H1 (cell line): ENCODE measurements at regions not wholly inside any gene's neighbourhood (a gene's known extent, or its start where the extent isn't known, plus 50 kb on each side); places are given as distances from the start of the nearest gene placed in this dataset.

Experiments
- CTCF ChIA-PET: fragments of 300-600 bp; sonication (Branson Sonifier 250); formaldehyde crosslinking; loops from one replicate; lab custom pipeline; 2021; ENCODE audit not compliant: partially characterized antibody; lab: Charles Lee
- POLR2A ChIA-PET: fragments of 300-600 bp; sonication (Branson Sonifier 250); formaldehyde crosslinking; loops from one replicate; lab custom pipeline; 2021; ENCODE audit warnings: inconsistent platforms; ENCODE audit not compliant: partially characterized antibody; lab: Charles Lee
- DNase-seq, 2 experiments: peaks; one replicate each; pipeline versions ENCODE4 v3.0.0 to v3.0.0-alpha.2; 2010 to 2022; ENCODE audit warnings: low spot score in 2 of 2, low read depth in 1 of 2, mixed read lengths in 1 of 2
- FAIRE-seq: peaks from 2 replicates; lab custom pipeline; 2011; peaks lifted over from hg19 to GRCh38; lab: Jason Lieb, UNC
- H2AFZ ChIP-seq: 2 replicates; pipeline ENCODE4 v1.8.1; 2012; ENCODE audit warnings: low read length, inconsistent platforms
- H2AK5ac ChIP-seq: 2 replicates; pipeline ENCODE4 v1.6.1; 2013; ENCODE audit warnings: low read depth, low read length
- H2BK120ac ChIP-seq: replicated peaks from 2 replicates; pipeline ENCODE3; 2013; ENCODE audit warnings: low read depth, low read length, inconsistent platforms
- H2BK12ac ChIP-seq: 2 replicates; pipeline ENCODE4 v1.6.1; 2013; ENCODE audit warnings: low read depth, low read length
- H2BK15ac ChIP-seq: 2 replicates; pipeline ENCODE4 v1.6.1; 2013; ENCODE audit warnings: low read length
- H2BK20ac ChIP-seq: 2 replicates; pipeline ENCODE4 v1.6.1; 2013; ENCODE audit warnings: low read length
- H2BK5ac ChIP-seq: 2 replicates; pipeline ENCODE4 v1.6.1; 2013; ENCODE audit warnings: low read depth, low read length
- H3K14ac ChIP-seq: 2 replicates; pipeline ENCODE4 v1.6.1; 2013; ENCODE audit warnings: inconsistent platforms; ENCODE audit not compliant: insufficient read length
- H3K18ac ChIP-seq: 2 replicates; pipeline ENCODE4 v1.6.1; 2013; ENCODE audit warnings: low read length; ENCODE audit errors: extremely low read depth
- H3K23ac ChIP-seq: 2 replicates; pipeline ENCODE4 v1.6.1; 2013; ENCODE audit warnings: inconsistent platforms; ENCODE audit not compliant: insufficient read length
- H3K23me2 ChIP-seq: 2 replicates; pipeline ENCODE4 v1.6.1; 2013; ENCODE audit warnings: low read depth, low read length
- H3K27ac ChIP-seq: 2 replicates; pipeline ENCODE4 v1.6.1; 2011; ENCODE audit warnings: low read depth, low read length, inconsistent platforms
- H3K27me3 ChIP-seq, 4 experiments: replicated peaks in 1 of 4; 1 replicate in 1 of 4; 2 replicates in 3 of 4; pipeline versions ENCODE4 v1.6.1 to v1.8.1; 2011 to 2013; ENCODE audit warnings: low read length in 3 of 4, mild to moderate bottlenecking in 3 of 4, inconsistent platforms in 2 of 4, mixed read lengths in 2 of 4, moderate library complexity in 1 of 4; ENCODE audit not compliant: control insufficient read depth in 3 of 4, insufficient read depth in 3 of 4; ENCODE audit errors: extremely low read depth in 1 of 4
- H3K36me3 ChIP-seq, 4 experiments: 2 replicates each; pipeline versions ENCODE4 v1.6.1 to v1.8.1; 2011 to 2013; ENCODE audit warnings: mild to moderate bottlenecking in 4 of 4, low read length in 3 of 4, moderate library complexity in 2 of 4, control low read depth in 1 of 4, inconsistent platforms in 1 of 4; ENCODE audit not compliant: insufficient read depth in 4 of 4, control insufficient read depth in 2 of 4
- H3K4ac ChIP-seq: replicated peaks from 2 replicates; pipeline ENCODE3; 2013; ENCODE audit warnings: low read length, low read depth, mixed read lengths, inconsistent platforms; ENCODE audit not compliant: insufficient read length
- H3K4me1 ChIP-seq, 4 experiments: replicated peaks in 1 of 4; 1 replicate in 1 of 4; 2 replicates in 3 of 4; pipeline versions ENCODE4 v1.6.1 to v1.8.1; 2011 to 2013; ENCODE audit warnings: low read length in 3 of 4, inconsistent platforms in 2 of 4, mixed read lengths in 1 of 4; ENCODE audit not compliant: insufficient read depth in 4 of 4, control insufficient read depth in 3 of 4
- H3K4me2 ChIP-seq, 2 experiments: 2 replicates each; pipeline versions ENCODE4 v1.6.1 to v1.8.1; 2011 to 2013; ENCODE audit warnings: low read depth in 2 of 2, low read length in 2 of 2, control low read depth in 1 of 2, inconsistent platforms in 1 of 2, mild to moderate bottlenecking in 1 of 2; ENCODE audit not compliant: insufficient read depth in 1 of 2
- H3K4me3 ChIP-seq, 4 experiments: fragments of 200-600, 300-600 bp in 1 of 4; sonication (generic), shearing (Covaris generic), sonication (Bioruptor Twin) in 1 of 4; 2 replicates each; pipeline versions ENCODE4 v1.5.1 to v1.8.1; 2011 to 2016; ENCODE audit warnings: low read length in 4 of 4, low read depth in 3 of 4, control low read depth in 2 of 4, inconsistent platforms in 2 of 4, mild to moderate bottlenecking in 2 of 4, mixed read lengths in 1 of 4, moderate library complexity in 1 of 4; ENCODE audit not compliant: insufficient read depth in 2 of 4; ENCODE audit errors: extremely low read depth in 1 of 4
- H3K56ac ChIP-seq: replicated peaks from 2 replicates; pipeline ENCODE3; 2013; ENCODE audit warnings: low read depth, mild to moderate bottlenecking, mixed read lengths, low read length, inconsistent platforms; ENCODE audit not compliant: insufficient read length
- H3K79me1 ChIP-seq: 2 replicates; pipeline ENCODE4 v1.6.1; 2013; ENCODE audit warnings: low read depth, low read length, control low read depth
- H3K79me2 ChIP-seq, 2 experiments: 2 replicates each; pipeline versions ENCODE4 v1.6.1 to v1.8.1; 2012 to 2013; ENCODE audit warnings: low read length in 2 of 2, mild to moderate bottlenecking in 2 of 2, inconsistent platforms in 1 of 2; ENCODE audit not compliant: insufficient read depth in 2 of 2, control insufficient read depth in 1 of 2
- H3K9ac ChIP-seq, 4 experiments: replicated peaks in 1 of 4; 1 replicate in 1 of 4; 2 replicates in 3 of 4; pipeline versions ENCODE4 v1.6.1 to v1.8.1; 2011 to 2013; ENCODE audit warnings: low read depth in 3 of 4, low read length in 3 of 4, control low read depth in 2 of 4, mild to moderate bottlenecking in 2 of 4, moderate library complexity in 2 of 4, inconsistent platforms in 1 of 4; ENCODE audit errors: extremely low read depth in 1 of 4
- H3K9me3 ChIP-seq, 2 experiments: 2 replicates each; pipeline versions ENCODE4 v1.6.1 to v1.8.1; 2012 to 2013; ENCODE audit warnings: mild to moderate bottlenecking in 2 of 2, moderate library complexity in 2 of 2, control low read depth in 1 of 2, inconsistent platforms in 1 of 2, low read depth in 1 of 2, low read length in 1 of 2, mixed read lengths in 1 of 2; ENCODE audit not compliant: insufficient read depth in 2 of 2
- H4K20me1 ChIP-seq, 2 experiments: replicated peaks in 1 of 2; 2 replicates each; pipeline versions ENCODE3 to v1.8.1; 2011 to 2013; ENCODE audit warnings: inconsistent platforms in 2 of 2, low read length in 2 of 2, mild to moderate bottlenecking in 1 of 2; ENCODE audit not compliant: insufficient read depth in 2 of 2, control insufficient read depth in 1 of 2
- H4K5ac ChIP-seq: 2 replicates; pipeline ENCODE4 v1.6.1; 2013; ENCODE audit warnings: low read length, low read depth, mixed read lengths, inconsistent platforms; ENCODE audit not compliant: insufficient read length
- H4K8ac ChIP-seq: 2 replicates; pipeline ENCODE4 v1.8.0; 2013; ENCODE audit warnings: mild to moderate bottlenecking, moderate library complexity, low read length, inconsistent platforms; ENCODE audit not compliant: insufficient read depth; ENCODE audit errors: extremely low read depth
- H4K91ac ChIP-seq: replicated peaks from 2 replicates; pipeline ENCODE3; 2013; ENCODE audit warnings: low read length, mixed read lengths, inconsistent platforms; ENCODE audit not compliant: insufficient read length
- CHD2 ChIP-seq: IDR thresholded peaks from 2 replicates; pipeline ENCODE4 v1.6.1; 2012; ENCODE audit warnings: low read length, improper control_type of control experiment
- EGR1 ChIP-seq: IDR thresholded peaks from 2 replicates; pipeline ENCODE4 v1.6.1; 2011; ENCODE audit warnings: low read depth, low read length, borderline replicate concordance
- GTF2F1 ChIP-seq: IDR thresholded peaks from 2 replicates; pipeline ENCODE4 v1.6.1; 2012; ENCODE audit warnings: low read depth, low read length, improper control_type of control experiment, borderline replicate concordance
- POU5F1 ChIP-seq: IDR thresholded peaks from 2 replicates; pipeline ENCODE4 v1.6.1; 2011; ENCODE audit warnings: low read depth, mild to moderate bottlenecking, low read length, moderate library complexity
- RAD21 ChIP-seq, 2 experiments: IDR thresholded peaks in 1 of 2; conservative IDR thresholded peaks in 1 of 2; 2 replicates each; pipeline ENCODE4 v1.6.1; 2011; ENCODE audit warnings: low read depth in 2 of 2, low read length in 2 of 2, improper control_type of control experiment in 1 of 2, inconsistent platforms in 1 of 2, mild to moderate bottlenecking in 1 of 2, moderate library complexity in 1 of 2
- RXRA ChIP-seq: IDR thresholded peaks from 2 replicates; pipeline ENCODE4 v1.6.1; 2011; ENCODE audit warnings: low read depth, mild to moderate bottlenecking, low read length, moderate library complexity; ENCODE audit not compliant: insufficient read depth
- SP1 ChIP-seq: IDR thresholded peaks from 2 replicates; pipeline ENCODE4 v1.6.1; 2011; ENCODE audit warnings: low read depth, low read length
- SP4 ChIP-seq: IDR thresholded peaks from 2 replicates; pipeline ENCODE4 v1.6.1; 2012; ENCODE audit warnings: low read length, inconsistent platforms
- TEAD4 ChIP-seq: IDR thresholded peaks from 2 replicates; pipeline ENCODE4 v1.6.1; 2012; ENCODE audit warnings: low read depth, low read length, inconsistent platforms, mixed read lengths

DNA sequence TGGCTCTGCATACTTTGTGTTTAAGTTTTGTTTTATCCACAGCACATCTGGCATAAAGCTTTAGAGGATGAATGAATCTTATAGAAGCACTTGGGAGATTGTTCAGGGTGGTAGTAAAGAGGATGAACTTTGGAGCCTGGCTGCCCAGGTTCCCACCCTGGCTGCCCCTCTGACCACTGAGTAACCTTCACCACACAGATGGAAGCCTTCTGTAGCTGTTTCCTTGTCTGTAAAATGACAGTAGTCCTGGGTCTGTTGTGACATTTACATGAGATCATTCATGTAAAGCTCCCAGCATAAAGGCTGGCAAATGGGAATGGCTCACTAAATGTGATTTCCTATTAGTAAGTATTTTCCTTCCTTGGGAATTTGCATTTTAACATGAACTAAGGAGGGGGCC lies 85.7 kb upstream of the FAM169A start:
- H4K5ac ChIP-seq, result no peak overlapping the region
- CTCF ChIA-PET, result interaction anchor here (1.4 to 2.4 kb wide), 4 partner anchors 9 to 21 kb away, joined by 4 to 7 read pairs (median 5); no protein-coding TSS in a partner anchor
- no peak overlapping the region for H4K91ac ChIP-seq
- POLR2A ChIA-PET, result no interaction called here
- no peak overlapping the region for H2AK5ac ChIP-seq
- H2AFZ ChIP-seq, result no peak overlapping the region
- no peak overlapping the region for H2BK5ac ChIP-seq
- H3K27ac ChIP-seq, result no peak overlapping the region
- H3K79me1 ChIP-seq, result no peaks in the 10 kb centered on the region
- no peak overlapping the region for H3K4me2 ChIP-seq
- no peaks in the 10 kb centered on the region for H3K9me3 ChIP-seq
- TF ChIP-seq SP1 (no peak), RAD21 (IDR thresholded peaks at IDR 0.05 in 1 of 2, conservative IDR thresholded peaks at IDR 0.05 in 1 of 2; ENCODE audit: low read depth in 2 of 2, low read length in 2 of 2) (no peak), SP4 (no peak), RXRA (no peak), EGR1 (no peak), CHD2 (no peak), POU5F1 (no peak), GTF2F1 (no peak), TEAD4 (no peak)
- H3K23me2 ChIP-seq, result no peaks in the 10 kb centered on the region; the same call in 1 of the 2 replicates
- no peaks in the 10 kb centered on the region for H4K20me1 ChIP-seq
- no peak for FAIRE-seq
- H3K4ac ChIP-seq, result no peak overlapping the region
- no peak overlapping the region for H3K14ac ChIP-seq
- H3K23ac ChIP-seq, result no peak overlapping the region
- no peaks in the 10 kb centered on the region for H3K36me3 ChIP-seq
- H2BK120ac ChIP-seq, result no peak overlapping the region
- H3K4me1 ChIP-seq, result peaks cover 3 to 8% (median 5%) of the 10 kb centered on the region in 4 experiments; a peak in 5 of 7 replicates
- no peak for DNase-seq
- H4K8ac ChIP-seq, result no peak overlapping the region
- H2BK15ac ChIP-seq, result no peak overlapping the region
- H2BK20ac ChIP-seq, result no peak overlapping the region
- no peak overlapping the region for H3K4me3 ChIP-seq
- H3K9ac ChIP-seq, result no peak overlapping the region
- no peak overlapping the region for H3K56ac ChIP-seq
- no peaks in the 10 kb centered on the region for H3K27me3 ChIP-seq
- H2BK12ac ChIP-seq, result no peak overlapping the region
- no peaks in the 10 kb centered on the region for H3K79me2 ChIP-seq
- no peak overlapping the region for H3K18ac ChIP-seq
